ENCODE measurements at regions not wholly inside any gene's neighbourhood (a gene's known extent, or its start where the extent isn't known, plus 50 kb on each side); places are given as distances from the start of the nearest gene placed in this dataset.

DNA sequence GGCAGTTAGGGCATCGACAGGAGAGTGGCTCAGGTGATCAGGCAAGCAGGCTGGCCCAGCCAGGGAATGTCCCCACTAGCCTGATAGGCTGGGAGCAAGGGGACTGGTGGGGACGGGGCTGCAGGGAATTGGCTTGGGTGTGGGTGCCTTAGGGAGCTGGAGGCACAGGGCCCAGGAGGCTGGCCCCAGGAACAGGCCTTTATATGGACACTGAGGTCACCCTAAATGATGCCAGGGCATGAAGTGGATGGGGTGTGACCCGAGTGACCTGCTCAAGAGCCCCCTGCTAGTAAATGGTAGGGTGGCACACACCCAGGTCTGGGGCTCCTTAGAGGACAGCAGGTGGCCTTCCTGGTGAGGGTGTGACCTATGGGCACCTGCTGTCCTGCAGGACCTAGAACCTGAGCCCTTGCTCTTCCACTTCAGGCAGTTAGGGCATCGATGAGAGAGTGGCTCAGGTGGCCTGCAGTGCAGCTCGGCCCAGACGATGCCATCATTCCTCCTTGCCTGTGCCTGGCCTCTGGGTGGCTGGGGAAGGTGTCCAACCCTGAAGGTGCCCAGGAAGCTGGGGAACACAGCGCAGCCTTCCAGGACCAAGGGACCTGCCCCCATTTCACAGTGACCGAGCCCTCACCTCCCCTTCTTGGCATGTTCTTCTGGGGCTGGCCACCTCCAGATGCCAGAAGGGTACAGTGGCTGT, 51.7 kb upstream of the LEP start:
- H3K27me3 ChIP-seq (ENCODE audit: control insufficient read depth in 2 of 2, insufficient read depth in 2 of 2, low read length in 2 of 2) = peaks cover 13 to 28% of the 10 kb centered on the region in 2 experiments
- H4K20me1 ChIP-seq (replicated peaks; ENCODE audit: control insufficient read depth, extremely low read depth, insufficient read depth, low read length) = no peaks in the 10 kb centered on the region
- DNase-seq (ENCODE audit: low read depth, low spot score) = no peak
- H3K27ac ChIP-seq (ENCODE audit: insufficient read depth, low read depth, low read length) = no peak overlapping the region
- H3K9me3 ChIP-seq (replicated peaks; ENCODE audit: control insufficient read depth, insufficient read depth, low read length) = peaks cover 3% of the 10 kb centered on the region
- H3K4me2 ChIP-seq (ENCODE audit: insufficient read depth, low read length) = no peak overlapping the region
- CTCF ChIA-PET = interaction anchor here (0.9 kb wide), 1 partner anchor 481 kb away, joined by 3 read pairs; no protein-coding TSS in a partner anchor
- no peaks in the 10 kb centered on the region for H3K9me1 ChIP-seq (replicated peaks; ENCODE audit: control insufficient read depth, extremely low read depth, insufficient read depth, low read length)
- FAIRE-seq = no peak
- POLR2A ChIA-PET = no interaction called here
- no peak overlapping the region for H3K4me3 ChIP-seq (replicated peaks in 1 of 3; ENCODE audit: insufficient read depth in 1 of 3, low read depth in 1 of 3, low read length in 3 of 3)
- no TSS peak for BruUV-seq (replicated peaks)
- dilution Hi-C loops (cut with MboI; ENCODE audit: extremely low pct_ligation_motif_present, low sequenced_read_pairs) = no loop called here
- H3K4me1 ChIP-seq (ENCODE audit: control insufficient read depth, extremely low read depth, insufficient read depth, low read length) = no peaks in the 10 kb centered on the region
- H3K79me2 ChIP-seq (ENCODE audit: control insufficient read depth, insufficient read depth, low read length) = no peaks in the 10 kb centered on the region
- TF ChIP-seq JUN (IDR thresholded peaks at IDR 0.05; ENCODE audit: borderline replicate concordance, insufficient read depth, insufficient read length, low read depth) = no peak
- TF ChIP-seq FOS (IDR thresholded peaks at IDR 0.05; ENCODE audit: borderline replicate concordance, insufficient read depth, low read length) = no peak
- TF ChIP-seq GATA2 (IDR thresholded peaks at IDR 0.05; ENCODE audit: insufficient read depth, insufficient read length, low read depth, low read length) = no peak
- TF ChIP-seq POLR2AphosphoS5 (IDR thresholded peaks at IDR 0.05; ENCODE audit: insufficient read depth, low read depth, low read length) = no peak
- TF ChIP-seq MAX (IDR thresholded peaks at IDR 0.05; ENCODE audit: insufficient read depth, insufficient read length) = no peak
- no peak for TF ChIP-seq CTCF (IDR thresholded peaks at IDR 0.05; ENCODE audit: extremely low read depth in 1 of 2, insufficient read depth in 1 of 2, low read depth in 1 of 2, low read length in 2 of 2)
- TF ChIP-seq POLR2A (IDR thresholded peaks at IDR 0.05; ENCODE audit: low read depth, low read length) = no peak
- no peak for TF ChIP-seq EZH2 (IDR thresholded peaks at IDR 0.05; ENCODE audit: borderline replicate concordance, low read depth, low read length, severe bottlenecking)
- TF ChIP-seq MYC (IDR thresholded peaks at IDR 0.05; ENCODE audit: low read depth, low read length) = no peak
- H3K9ac ChIP-seq (replicated peaks; ENCODE audit: extremely low read depth, insufficient read depth, low read length) = no peak overlapping the region
- no peak overlapping the region for H2AFZ ChIP-seq (ENCODE audit: low read depth, low read length)
- no peaks in the 10 kb centered on the region for H3K36me3 ChIP-seq (ENCODE audit: control insufficient read depth in 2 of 2, extremely low read depth in 1 of 2, insufficient read depth in 2 of 2, low read length in 2 of 2)
- intact Hi-C loops (cut with micrococcal nuclease) = no loop called here
